HG02678 (cell line): ENCODE measurements at regions not wholly inside any gene's neighbourhood (a gene's known extent, or its start where the extent isn't known, plus 50 kb on each side); places are given as distances from the start of the nearest gene placed in this dataset.

Experiments
- ATAC-seq: cut with Tn5 transposase; IDR thresholded peaks from one replicate; pipeline ENCODE4 v1.9.1; 2021; ENCODE audit warnings: mild to moderate bottlenecking, moderate library complexity; ENCODE audit not compliant: unreplicated experiment

DNA sequence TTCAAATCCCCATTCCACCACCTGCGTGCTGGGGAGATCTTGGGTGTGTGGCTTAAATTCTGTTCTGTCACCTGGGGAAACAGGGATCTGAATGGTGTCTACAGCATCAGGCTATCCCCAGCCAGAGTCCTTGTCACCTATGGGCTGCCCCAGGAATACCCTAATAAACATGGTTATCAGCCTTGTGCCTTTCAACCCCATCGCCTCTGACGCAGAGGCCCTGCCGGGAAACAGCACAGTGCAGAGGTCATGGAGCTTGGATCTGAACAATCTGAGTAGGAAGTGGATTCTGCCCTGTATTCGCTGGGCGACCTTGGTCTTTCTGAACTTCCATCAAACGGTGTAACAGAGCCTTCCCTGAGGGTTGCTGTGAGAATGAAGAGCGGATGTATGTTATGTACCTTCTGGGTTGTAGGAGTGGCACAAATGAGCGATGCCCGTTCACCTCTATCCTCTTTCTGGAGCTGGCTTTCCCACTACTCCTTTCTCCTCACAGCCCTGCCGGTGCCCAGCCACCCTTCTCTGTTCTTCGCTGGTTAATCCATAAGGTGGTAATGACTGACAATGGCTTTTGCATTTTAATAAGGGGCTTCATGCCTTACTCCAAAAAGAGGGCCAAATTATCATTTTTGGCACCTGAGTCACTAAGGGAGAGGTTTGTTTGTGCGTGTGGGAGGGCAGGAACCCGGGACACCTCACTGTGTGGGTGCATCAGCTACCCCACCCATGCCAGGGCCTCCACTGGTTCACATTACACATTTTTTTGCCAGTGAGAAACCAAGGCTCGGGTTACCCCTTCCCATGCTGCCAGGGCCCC lies 256.5 kb downstream of the MYCN start:
- no peak for ATAC-seq

DNA sequence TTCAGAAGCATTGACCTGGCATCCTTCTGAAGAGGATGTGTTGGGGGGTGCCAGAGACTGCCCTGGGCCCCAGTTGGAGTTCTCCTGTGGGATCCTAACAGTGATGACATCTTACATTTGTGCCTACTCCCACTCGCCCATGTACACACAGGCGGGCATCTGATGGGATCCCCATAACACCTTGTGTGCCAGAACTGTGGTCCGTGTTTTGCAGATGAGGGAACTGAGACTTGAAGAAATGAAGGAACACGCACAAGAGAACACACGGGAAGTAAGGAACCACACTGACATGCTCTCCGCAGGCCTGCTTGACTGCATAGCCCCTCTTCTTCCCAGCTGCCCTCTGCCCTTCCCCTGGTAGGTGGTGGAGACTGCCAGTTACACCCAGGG lies 255.3 kb downstream of the MYCN start:
- ATAC-seq: no peak

GRCh38 chr2:16194931-16195680 lies 254.8 kb downstream of the MYCN start:
- no peak for ATAC-seq

DNA sequence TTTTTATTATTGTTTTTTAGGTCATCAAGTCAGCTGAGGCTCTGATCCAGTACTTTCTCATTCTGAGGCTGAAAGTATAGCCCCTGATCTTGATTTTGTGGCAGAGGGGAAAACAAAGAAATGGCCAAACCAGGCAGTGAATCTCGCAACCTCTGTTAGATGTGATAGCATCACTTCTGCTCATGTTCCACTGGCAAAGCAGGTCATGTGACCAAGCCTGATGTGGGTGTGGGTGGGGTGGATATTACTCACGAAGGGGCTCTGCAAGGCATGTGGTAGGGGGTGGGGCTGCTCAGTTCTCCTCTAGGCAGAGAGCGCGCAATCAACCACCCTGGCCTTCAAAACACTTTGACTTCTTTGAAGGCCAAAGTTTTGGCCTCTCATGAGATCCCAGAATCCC lies 254.2 kb downstream of the MYCN start:
- ATAC-seq: no peak

DNA sequence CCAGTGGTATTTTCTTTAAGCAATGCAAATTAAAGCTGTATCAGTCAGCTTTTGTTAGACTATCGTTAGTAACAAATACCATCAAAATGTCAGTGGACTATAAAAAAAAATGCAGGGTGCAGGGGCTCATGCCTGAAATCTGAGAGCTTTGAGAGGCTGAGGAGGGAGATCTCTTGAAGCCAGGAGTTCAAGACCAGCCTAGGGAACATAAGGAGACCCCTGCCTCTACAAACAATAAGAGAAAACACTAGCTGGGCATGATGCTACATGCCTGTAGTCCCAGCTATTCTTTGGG lies 253.7 kb downstream of the MYCN start:
- ATAC-seq: no peak

DNA sequence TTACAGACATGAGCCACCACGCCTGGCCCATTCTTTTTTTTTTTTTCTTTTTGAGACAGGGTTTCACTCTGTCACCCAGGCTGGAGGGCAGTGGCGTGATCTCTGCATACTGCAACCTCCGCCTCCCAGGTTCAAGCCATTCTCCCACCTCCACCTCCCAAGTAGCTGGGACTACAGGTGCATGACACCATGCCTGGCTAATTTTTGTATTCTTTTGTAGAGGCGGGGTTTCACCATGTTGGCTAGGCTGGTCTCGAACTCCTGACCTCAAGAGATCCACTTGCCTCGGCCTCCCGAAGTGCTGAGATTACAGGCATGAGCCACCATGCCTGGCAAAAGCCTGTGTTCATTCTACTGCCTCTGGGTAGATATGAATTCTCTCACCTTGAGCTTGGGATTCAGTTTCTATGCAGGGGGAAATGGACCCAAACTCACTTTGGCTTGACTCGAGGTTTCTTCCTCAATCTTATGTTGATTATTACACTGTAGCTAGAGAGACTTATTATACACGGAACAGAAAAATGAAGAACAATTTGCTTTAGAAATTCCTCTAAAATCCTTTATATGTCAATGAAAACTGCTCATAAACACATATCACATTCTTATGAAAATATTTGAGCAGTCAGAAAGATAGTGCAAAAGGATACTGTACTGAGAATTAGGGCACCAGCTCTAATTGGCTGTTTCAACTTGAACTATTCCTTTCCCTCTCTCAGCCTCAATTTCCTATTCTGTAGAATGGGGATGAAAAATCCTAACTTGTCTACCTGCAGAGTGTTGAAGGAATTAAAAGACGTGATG lies 252.3 kb downstream of the MYCN start:
- no peak for ATAC-seq

- no peak for ATAC-seq
Measured at GRCh38 chr2:16191431-16192200, 251.3 kb downstream of the MYCN start.

DNA sequence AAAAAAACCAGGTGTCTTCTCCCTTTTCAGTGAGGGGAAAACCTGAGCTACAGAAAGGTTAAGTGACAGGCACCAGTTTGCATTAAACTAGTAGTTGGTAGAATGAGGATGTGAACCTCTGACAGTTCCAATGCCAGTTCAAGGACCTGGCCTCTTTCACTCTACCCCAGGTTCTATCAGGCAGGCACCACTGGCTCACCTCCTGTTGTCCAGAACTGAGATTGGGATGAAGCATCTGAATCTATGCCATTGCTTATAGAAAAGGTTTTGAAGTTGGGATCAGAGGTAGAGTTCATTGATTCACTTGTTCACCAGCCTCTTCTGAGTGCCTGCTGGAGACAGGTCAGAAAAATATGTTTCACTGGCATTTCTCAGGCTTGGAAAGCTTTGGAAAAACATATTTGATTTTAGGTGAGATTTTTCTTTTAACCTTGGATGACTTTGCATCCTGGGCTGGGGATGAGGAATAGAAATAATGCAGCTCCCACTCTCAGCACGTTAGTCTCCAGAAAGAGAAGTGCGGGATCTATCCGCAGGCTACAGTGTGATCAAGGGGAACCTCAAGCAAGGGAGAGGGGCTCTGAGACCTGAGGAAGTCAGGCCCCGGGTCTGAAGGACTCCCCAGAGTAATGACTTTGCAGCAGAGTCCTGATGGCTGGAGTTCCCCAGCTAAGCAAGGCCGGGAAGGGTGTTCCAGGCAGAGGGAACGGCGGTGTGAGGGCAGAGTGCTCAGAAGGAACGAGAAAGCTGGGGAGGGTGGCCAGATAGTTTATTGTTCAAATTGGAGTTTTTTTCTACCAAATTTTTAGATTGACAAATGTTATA lies 250.3 kb downstream of the MYCN start:
- ATAC-seq: no peak

DNA sequence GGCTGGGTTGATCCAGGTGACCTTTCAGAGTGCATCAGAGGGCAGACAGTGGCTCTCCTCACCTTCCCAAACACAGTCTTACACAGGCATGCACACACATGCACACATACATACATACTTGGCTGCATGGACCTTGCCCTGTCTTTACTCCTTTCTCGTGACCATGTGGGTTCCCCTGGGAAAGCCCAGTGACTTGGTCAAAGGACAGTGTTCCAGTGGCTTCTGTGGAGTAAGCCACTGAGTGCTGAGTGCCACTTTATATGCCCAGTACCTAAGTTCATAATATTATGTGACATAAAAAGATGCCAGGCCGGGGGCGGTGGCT lies 249.4 kb downstream of the MYCN start:
- no peak for ATAC-seq

GRCh38 chr2:16189029-16189835 lies 248.9 kb downstream of the MYCN start:
- no peak for ATAC-seq

- ATAC-seq: no peak
Measured at GRCh38 chr2:16188261-16188890, 248.0 kb downstream of the MYCN start.

- no peak for ATAC-seq
Measured at GRCh38 chr2:16187482-16187817, 247.1 kb downstream of the MYCN start.

- ATAC-seq: no peak
Measured at GRCh38 chr2:16186661-16187481, 246.5 kb downstream of the MYCN start.

- ATAC-seq: no peak
Measured at GRCh38 chr2:16185801-16186272, 245.5 kb downstream of the MYCN start.

DNA sequence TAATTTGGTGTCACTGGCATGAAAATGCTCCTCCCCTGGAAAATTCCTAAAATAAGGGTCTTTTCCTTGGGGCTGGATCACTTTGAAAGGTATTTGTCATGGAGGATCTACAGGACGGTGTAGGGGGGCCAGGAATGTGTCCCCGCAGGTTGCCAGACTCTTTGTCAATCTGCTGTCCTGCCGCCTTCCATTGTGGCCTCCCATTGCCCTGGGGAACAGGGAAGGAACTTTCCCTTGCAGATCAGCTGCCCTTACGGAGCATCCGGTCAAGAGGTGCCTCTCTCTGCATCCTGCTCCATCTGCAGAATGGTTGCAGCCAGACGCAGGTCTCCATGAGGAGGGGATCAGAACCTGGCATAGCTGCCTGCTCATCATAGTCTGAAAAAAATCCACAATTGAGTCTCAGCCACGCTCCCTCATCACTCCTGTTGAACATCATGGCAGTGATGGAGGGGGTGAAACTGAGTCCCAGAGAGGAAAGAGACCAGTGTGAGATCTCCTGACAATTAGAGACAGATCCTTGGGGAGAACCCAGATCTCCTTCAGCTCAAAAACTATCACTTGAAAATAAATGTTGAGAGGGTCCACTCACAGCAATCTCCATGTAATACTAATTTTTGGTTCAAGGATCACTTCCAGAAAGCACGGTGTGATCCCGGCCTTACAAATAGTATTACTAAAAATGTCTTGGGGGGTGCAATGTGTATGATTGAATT lies 244.8 kb downstream of the MYCN start:
- no peak for ATAC-seq

DNA sequence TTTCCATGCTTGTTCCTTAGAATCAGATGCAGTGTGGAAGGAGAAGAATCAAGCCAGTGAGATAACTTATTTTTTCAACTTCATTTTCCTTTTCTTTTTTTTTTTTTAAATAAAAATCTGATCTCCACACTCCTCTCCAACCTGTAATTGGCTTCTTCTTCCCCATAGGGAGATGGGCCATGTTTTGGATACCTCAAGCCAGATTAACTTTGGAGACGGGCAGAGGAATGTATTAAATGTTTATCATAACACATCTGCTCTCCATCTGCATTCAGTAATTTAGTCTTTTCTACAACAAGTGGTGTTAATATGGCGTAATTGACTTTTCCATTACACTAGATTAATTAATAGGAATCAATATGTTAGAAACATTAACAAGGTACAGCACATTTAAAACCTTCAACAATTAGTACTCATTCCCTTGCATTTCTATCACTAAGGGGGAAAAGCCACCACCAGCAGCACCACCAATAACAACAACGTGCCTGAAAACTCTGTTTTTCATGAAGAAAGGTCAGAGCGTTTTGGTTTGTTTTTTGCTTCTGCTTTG lies 244.1 kb downstream of the MYCN start:
- no peak for ATAC-seq

DNA sequence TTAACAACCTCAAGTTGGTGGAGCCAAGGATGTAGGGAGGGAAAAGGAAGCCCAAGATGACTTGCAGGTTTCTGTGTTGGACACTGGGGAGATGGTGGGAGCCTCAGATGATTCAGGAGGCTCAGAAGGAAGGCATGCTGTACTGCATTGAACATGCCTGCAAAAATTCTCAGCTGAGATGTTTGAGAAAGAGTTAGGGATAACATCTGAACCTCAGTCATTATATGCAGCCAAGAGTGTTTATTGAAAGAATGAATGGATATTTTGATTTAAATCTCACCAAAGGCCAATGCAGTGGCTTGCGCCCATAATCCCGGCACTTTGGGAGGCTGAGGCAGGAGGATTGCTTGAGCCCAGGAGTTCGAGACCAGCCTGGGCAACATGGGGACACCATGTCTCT lies 243.0 kb downstream of the MYCN start:
- ATAC-seq: no peak
